ENCODE measurements at regions not wholly inside any gene's neighbourhood (a gene's known extent, or its start where the extent isn't known, plus 50 kb on each side); places are given as distances from the start of the nearest gene placed in this dataset.

GRCh38 chr5:172541773-172542136, 87.4 kb upstream of the SH3PXD2B start:
- TF ChIP-seq CTCF (IDR thresholded peaks at IDR 0.05): no peak
- no peak for TF ChIP-seq POLR2A (IDR thresholded peaks at IDR 0.05)
